Activated T-cell treated with anti-CD3 and anti-CD28 coated beads, Interleukin-2, amount 50 U/mL, for 48 hours (primary cell): ENCODE measurements at regions not wholly inside any gene's neighbourhood (a gene's known extent, or its start where the extent isn't known, plus 50 kb on each side); places are given as distances from the start of the nearest gene placed in this dataset.
"Not testable (repeated sequence)": the region's sequence is repeated elsewhere in the genome, so short reads cannot be mapped to it uniquely, and the experiment has no call there.

Experiments
- DNase-seq, 2 experiments: peaks; one replicate each; pipeline ENCODE4 v3.0.0-alpha.2; 2020

- no peak for DNase-seq
Measured at GRCh38 chr9:99650187-99650874, 171.4 kb upstream of the NR4A3 start.

- DNase-seq = no peak
Measured at GRCh38 chr9:99660191-99660636, 161.5 kb upstream of the NR4A3 start.

GRCh38 chr9:99663297-99663696, 158.4 kb upstream of the NR4A3 start:
- DNase-seq = no peak

- DNase-seq = no peak
Measured at GRCh38 chr9:99663856-99664255, 157.8 kb upstream of the NR4A3 start.

- no peak for DNase-seq
Measured at GRCh38 chr9:99666571-99666970, 155.1 kb upstream of the NR4A3 start.

GRCh38 chr9:99670886-99671285, 150.8 kb upstream of the NR4A3 start:
- DNase-seq = not testable (repeated sequence)

- DNase-seq = no peak
Measured at GRCh38 chr9:99677281-99677680, 144.4 kb upstream of the NR4A3 start.

GRCh38 chr9:99678566-99678965, 143.1 kb upstream of the NR4A3 start:
- DNase-seq = no peak

GRCh38 chr9:99680191-99680590, 141.5 kb upstream of the NR4A3 start:
- no peak for DNase-seq

- DNase-seq = no peak
Measured at GRCh38 chr9:99681113-99681512, 140.6 kb upstream of the NR4A3 start.

GRCh38 chr9:99682378-99682777, 139.3 kb upstream of the NR4A3 start:
- no peak for DNase-seq

GRCh38 chr9:99682870-99683269, 138.8 kb upstream of the NR4A3 start:
- no peak for DNase-seq

- no peak for DNase-seq
Measured at GRCh38 chr9:99690573-99690972, 131.1 kb upstream of the NR4A3 start.

GRCh38 chr9:99693888-99694287, 127.8 kb upstream of the NR4A3 start:
- no peak for DNase-seq

- DNase-seq = no peak
Measured at GRCh38 chr9:99694393-99694792, 127.3 kb upstream of the NR4A3 start.

- no peak for DNase-seq
Measured at GRCh38 chr9:99699396-99699795, 122.3 kb upstream of the NR4A3 start.

- DNase-seq = no peak
Measured at GRCh38 chr9:99712214-99712613, 109.5 kb upstream of the NR4A3 start.

- DNase-seq = no peak
Measured at GRCh38 chr9:99713838-99714306, 107.8 kb upstream of the NR4A3 start.

GRCh38 chr9:99718631-99719030, 103.1 kb upstream of the NR4A3 start:
- DNase-seq = no peak

GRCh38 chr9:99720455-99721050, 101.1 kb upstream of the NR4A3 start:
- DNase-seq = no peak

GRCh38 chr9:99721898-99722297, 99.8 kb upstream of the NR4A3 start:
- DNase-seq = no peak

GRCh38 chr9:99722877-99723276, 98.8 kb upstream of the NR4A3 start:
- no peak for DNase-seq

- no peak for DNase-seq
Measured at GRCh38 chr9:99724640-99725039, 97.0 kb upstream of the NR4A3 start.

GRCh38 chr9:99725852-99726251, 95.8 kb upstream of the NR4A3 start:
- no peak for DNase-seq

GRCh38 chr9:99726758-99727157, 94.9 kb upstream of the NR4A3 start:
- DNase-seq = no peak
